Panc1 (cell line): ENCODE measurements at regions not wholly inside any gene's neighbourhood (a gene's known extent, or its start where the extent isn't known, plus 50 kb on each side); places are given as distances from the start of the nearest gene placed in this dataset.

ENCODE experiments used
- POLR2AphosphoS5 ChIP-seq: IDR thresholded peaks from 2 replicates; pipeline ENCODE4 v1.6.1; 2012; ENCODE audit warnings: mild to moderate bottlenecking, low read depth, low read length, moderate library complexity
- SIN3A ChIP-seq: IDR thresholded peaks from 2 replicates; pipeline ENCODE4 v1.6.1; 2012; ENCODE audit warnings: low read depth, mild to moderate bottlenecking, low read length, moderate library complexity, borderline replicate concordance; ENCODE audit not compliant: insufficient read depth
- TCF7L2 ChIP-seq: IDR thresholded peaks from 2 replicates; pipeline ENCODE4 v1.6.1; 2011; ENCODE audit warnings: mild to moderate bottlenecking, low read depth, low read length, inconsistent platforms
- TF ChIP-seq, protein P1 (sequence below): fragments of 450-650 bp; IDR thresholded peaks from 2 replicates; pipeline ENCODE4 v1.5.1; 2017; ENCODE audit warnings: mild to moderate bottlenecking
- TF ChIP-seq, protein P2 (sequence below), 2 experiments: IDR thresholded peaks; 2 replicates each; pipeline ENCODE4 v1.6.1; 2011 to 2012; ENCODE audit warnings: low read depth in 2 of 2, control low read depth in 1 of 2, low read length in 1 of 2, mild to moderate bottlenecking in 1 of 2, moderate library complexity in 1 of 2; ENCODE audit not compliant: insufficient read depth in 1 of 2

DNA sequence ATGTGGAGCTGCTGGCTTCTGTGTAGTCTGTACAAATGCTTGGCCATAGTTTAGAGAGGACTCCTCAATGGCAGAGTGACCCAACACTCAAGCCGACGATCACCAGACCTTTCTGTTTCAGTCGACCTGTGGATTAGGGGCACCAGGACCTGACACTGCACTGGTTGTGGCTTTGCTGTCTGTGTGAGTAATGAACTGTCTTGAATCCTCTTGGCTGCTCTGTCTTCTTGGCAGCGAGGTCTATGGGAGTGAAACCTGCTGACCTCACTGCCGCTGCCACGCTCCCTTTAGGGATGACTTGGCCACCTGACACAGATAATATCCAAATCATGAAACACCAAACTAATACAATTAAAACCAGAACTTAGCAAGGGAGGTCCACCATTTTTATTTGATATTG is 83.5 kb upstream of the C14orf180 start:
- TF ChIP-seq, protein P1, sequence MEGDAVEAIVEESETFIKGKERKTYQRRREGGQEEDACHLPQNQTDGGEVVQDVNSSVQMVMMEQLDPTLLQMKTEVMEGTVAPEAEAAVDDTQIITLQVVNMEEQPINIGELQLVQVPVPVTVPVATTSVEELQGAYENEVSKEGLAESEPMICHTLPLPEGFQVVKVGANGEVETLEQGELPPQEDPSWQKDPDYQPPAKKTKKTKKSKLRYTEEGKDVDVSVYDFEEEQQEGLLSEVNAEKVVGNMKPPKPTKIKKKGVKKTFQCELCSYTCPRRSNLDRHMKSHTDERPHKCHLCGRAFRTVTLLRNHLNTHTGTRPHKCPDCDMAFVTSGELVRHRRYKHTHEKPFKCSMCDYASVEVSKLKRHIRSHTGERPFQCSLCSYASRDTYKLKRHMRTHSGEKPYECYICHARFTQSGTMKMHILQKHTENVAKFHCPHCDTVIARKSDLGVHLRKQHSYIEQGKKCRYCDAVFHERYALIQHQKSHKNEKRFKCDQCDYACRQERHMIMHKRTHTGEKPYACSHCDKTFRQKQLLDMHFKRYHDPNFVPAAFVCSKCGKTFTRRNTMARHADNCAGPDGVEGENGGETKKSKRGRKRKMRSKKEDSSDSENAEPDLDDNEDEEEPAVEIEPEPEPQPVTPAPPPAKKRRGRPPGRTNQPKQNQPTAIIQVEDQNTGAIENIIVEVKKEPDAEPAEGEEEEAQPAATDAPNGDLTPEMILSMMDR = no peak
- TF ChIP-seq, protein P2, sequence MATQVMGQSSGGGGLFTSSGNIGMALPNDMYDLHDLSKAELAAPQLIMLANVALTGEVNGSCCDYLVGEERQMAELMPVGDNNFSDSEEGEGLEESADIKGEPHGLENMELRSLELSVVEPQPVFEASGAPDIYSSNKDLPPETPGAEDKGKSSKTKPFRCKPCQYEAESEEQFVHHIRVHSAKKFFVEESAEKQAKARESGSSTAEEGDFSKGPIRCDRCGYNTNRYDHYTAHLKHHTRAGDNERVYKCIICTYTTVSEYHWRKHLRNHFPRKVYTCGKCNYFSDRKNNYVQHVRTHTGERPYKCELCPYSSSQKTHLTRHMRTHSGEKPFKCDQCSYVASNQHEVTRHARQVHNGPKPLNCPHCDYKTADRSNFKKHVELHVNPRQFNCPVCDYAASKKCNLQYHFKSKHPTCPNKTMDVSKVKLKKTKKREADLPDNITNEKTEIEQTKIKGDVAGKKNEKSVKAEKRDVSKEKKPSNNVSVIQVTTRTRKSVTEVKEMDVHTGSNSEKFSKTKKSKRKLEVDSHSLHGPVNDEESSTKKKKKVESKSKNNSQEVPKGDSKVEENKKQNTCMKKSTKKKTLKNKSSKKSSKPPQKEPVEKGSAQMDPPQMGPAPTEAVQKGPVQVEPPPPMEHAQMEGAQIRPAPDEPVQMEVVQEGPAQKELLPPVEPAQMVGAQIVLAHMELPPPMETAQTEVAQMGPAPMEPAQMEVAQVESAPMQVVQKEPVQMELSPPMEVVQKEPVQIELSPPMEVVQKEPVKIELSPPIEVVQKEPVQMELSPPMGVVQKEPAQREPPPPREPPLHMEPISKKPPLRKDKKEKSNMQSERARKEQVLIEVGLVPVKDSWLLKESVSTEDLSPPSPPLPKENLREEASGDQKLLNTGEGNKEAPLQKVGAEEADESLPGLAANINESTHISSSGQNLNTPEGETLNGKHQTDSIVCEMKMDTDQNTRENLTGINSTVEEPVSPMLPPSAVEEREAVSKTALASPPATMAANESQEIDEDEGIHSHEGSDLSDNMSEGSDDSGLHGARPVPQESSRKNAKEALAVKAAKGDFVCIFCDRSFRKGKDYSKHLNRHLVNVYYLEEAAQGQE (IDR thresholded peaks at IDR 0.05; ENCODE audit: insufficient read depth in 1 of 2, low read depth in 2 of 2, low read length in 1 of 2) = no peak
- TF ChIP-seq POLR2AphosphoS5 (no peak), SIN3A (no peak), TCF7L2 (no peak)
